ENCODE measurements at regions not wholly inside any gene's neighbourhood (a gene's known extent, or its start where the extent isn't known, plus 50 kb on each side); places are given as distances from the start of the nearest gene placed in this dataset.

DNA sequence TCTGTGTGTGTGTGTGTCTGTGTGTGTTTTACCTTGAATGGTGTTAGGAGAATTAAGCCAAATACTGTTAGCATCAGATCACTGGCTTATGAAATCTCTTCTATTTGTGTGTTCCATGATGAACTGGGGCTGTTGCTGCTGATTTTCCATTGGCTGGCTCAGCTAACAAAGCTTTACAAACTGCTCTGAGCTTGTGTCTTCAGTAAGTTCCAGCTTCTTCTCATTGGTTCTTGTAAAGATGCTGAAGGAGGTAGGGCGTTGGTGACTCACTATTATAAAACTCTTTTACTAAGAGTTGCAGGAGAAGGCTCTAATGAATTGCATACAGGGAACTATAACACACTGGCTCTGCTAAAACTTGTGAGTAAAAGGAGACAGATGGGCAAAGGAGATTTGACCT lies 136.4 kb upstream of the PRKCQ start:
- Histone ChIP-seq H3K4me1 (ENCODE audit: low read depth, poor library complexity, severe bottlenecking) (no peaks in the 10 kb centered on the region), H4K20me1 (ENCODE audit: insufficient read depth) (no peaks in the 10 kb centered on the region), H3K27me3 (ENCODE audit: insufficient read depth, low read depth) (no peaks in the 10 kb centered on the region), H3K9ac (no peak overlapping the region), H3K79me2 (ENCODE audit: insufficient read depth, low read depth) (no peaks in the 10 kb centered on the region), H3K27ac (no peak overlapping the region), H3K36me3 (ENCODE audit: insufficient read depth) (no peaks in the 10 kb centered on the region), H3K4me2 (no peak overlapping the region), H3K4me3 (IDR thresholded peaks at IDR 0.05; ENCODE audit: insufficient read depth, low read depth, low read length) (no peak overlapping the region), H2AFZ (ENCODE audit: low read depth) (no peak overlapping the region)
- TF ChIP-seq, protein P1, sequence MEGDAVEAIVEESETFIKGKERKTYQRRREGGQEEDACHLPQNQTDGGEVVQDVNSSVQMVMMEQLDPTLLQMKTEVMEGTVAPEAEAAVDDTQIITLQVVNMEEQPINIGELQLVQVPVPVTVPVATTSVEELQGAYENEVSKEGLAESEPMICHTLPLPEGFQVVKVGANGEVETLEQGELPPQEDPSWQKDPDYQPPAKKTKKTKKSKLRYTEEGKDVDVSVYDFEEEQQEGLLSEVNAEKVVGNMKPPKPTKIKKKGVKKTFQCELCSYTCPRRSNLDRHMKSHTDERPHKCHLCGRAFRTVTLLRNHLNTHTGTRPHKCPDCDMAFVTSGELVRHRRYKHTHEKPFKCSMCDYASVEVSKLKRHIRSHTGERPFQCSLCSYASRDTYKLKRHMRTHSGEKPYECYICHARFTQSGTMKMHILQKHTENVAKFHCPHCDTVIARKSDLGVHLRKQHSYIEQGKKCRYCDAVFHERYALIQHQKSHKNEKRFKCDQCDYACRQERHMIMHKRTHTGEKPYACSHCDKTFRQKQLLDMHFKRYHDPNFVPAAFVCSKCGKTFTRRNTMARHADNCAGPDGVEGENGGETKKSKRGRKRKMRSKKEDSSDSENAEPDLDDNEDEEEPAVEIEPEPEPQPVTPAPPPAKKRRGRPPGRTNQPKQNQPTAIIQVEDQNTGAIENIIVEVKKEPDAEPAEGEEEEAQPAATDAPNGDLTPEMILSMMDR (conservative IDR thresholded peaks at IDR 0.05; ENCODE audit: low read depth, low read length), result no peak

DNA sequence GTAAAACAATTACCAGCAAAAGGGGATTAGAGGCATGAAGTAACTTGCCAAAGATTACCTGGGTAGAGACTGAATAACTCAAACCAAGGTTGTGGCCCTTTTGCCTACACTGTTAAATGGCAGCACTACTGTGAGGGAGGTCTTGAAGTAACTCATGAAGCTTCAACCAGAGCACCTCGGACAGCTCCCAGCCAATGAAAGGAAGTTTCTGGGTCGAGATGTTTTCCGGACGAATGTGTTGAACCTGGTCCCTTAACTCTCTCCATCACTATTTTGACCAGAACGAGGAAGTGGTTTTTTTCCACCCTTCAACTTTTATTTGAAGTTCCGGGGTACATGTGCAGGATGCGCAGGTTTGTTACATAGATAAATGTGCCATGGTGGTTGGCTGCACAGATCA lies 133.6 kb upstream of the PRKCQ start:
- Histone ChIP-seq H2AFZ (ENCODE audit: low read depth) (no peak overlapping the region), H3K27me3 (ENCODE audit: insufficient read depth, low read depth) (no peaks in the 10 kb centered on the region), H3K36me3 (ENCODE audit: insufficient read depth) (no peaks in the 10 kb centered on the region), H3K79me2 (ENCODE audit: insufficient read depth, low read depth) (no peaks in the 10 kb centered on the region), H3K27ac (no peak overlapping the region), H4K20me1 (ENCODE audit: insufficient read depth) (no peaks in the 10 kb centered on the region), H3K4me2 (no peak overlapping the region), H3K4me1 (ENCODE audit: low read depth, poor library complexity, severe bottlenecking) (no peaks in the 10 kb centered on the region), H3K4me3 (IDR thresholded peaks at IDR 0.05; ENCODE audit: insufficient read depth, low read depth, low read length) (no peak overlapping the region), H3K9ac (no peak overlapping the region)
- TF ChIP-seq, protein P1 (conservative IDR thresholded peaks at IDR 0.05; ENCODE audit: low read depth, low read length), result no peak

DNA sequence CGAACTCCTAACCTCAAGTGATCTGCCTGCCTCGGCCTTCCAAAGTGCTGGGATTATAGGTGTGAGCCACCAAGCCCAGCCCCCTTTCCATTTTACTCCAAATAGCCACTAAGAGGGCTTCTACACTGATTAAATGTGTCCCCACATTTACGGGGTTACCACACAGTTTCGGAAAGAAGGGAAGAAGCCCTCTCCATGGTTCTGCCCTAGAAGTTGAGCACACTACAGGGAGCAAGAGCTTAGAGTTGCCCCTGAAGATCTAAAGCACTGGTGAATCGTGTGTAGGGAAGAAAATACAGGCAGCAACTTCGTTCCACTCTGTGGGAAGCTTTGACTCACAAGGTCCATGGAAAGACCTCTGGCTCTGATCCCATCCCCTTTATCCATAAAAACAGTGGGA lies 133.0 kb upstream of the PRKCQ start:
- Histone ChIP-seq H3K4me2 (no peak overlapping the region), H3K27me3 (ENCODE audit: insufficient read depth, low read depth) (no peaks in the 10 kb centered on the region), H3K79me2 (ENCODE audit: insufficient read depth, low read depth) (no peaks in the 10 kb centered on the region), H3K4me1 (ENCODE audit: low read depth, poor library complexity, severe bottlenecking) (no peaks in the 10 kb centered on the region), H3K36me3 (ENCODE audit: insufficient read depth) (no peaks in the 10 kb centered on the region), H3K4me3 (IDR thresholded peaks at IDR 0.05; ENCODE audit: insufficient read depth, low read depth, low read length) (no peak overlapping the region), H2AFZ (ENCODE audit: low read depth) (no peak overlapping the region), H3K27ac (no peak overlapping the region), H4K20me1 (ENCODE audit: insufficient read depth) (no peaks in the 10 kb centered on the region), H3K9ac (no peak overlapping the region)
- TF ChIP-seq, protein P1 (conservative IDR thresholded peaks at IDR 0.05; ENCODE audit: low read depth, low read length), result no peak

DNA sequence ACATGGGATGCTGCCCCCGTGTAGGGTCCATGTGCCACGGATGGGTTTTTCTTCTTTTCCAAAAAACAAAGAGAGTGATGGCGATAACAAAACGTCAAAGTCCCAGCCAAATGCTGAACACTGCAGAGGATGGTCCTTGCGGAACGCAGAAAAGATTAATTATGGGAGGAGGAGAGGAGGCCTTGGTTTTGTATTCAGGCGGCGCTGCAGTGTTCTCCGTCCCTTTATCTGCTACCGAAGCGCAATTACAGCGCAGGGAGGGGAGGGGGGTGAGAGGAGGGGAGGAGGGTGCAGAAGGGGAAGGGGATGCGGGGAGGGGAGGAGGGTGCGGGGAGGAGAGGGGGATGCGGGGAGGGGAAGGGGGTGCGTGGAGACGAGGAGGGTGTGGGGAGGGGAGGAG lies 131.8 kb upstream of the PRKCQ start:
- no peak overlapping the region for H3K9ac ChIP-seq
- no peak overlapping the region for H2AFZ ChIP-seq (ENCODE audit: low read depth)
- no peak overlapping the region for H3K4me2 ChIP-seq
- TF ChIP-seq, protein P1 (conservative IDR thresholded peaks at IDR 0.05; ENCODE audit: low read depth, low read length), result no peak
- H3K27ac ChIP-seq, result no peak overlapping the region
- H3K36me3 ChIP-seq (ENCODE audit: insufficient read depth), result no peaks in the 10 kb centered on the region
- H3K4me1 ChIP-seq (ENCODE audit: low read depth, poor library complexity, severe bottlenecking), result no peaks in the 10 kb centered on the region
- H3K4me3 ChIP-seq (IDR thresholded peaks at IDR 0.05; ENCODE audit: insufficient read depth, low read depth, low read length), result no peak overlapping the region
- H3K79me2 ChIP-seq (ENCODE audit: insufficient read depth, low read depth), result no peaks in the 10 kb centered on the region
- H4K20me1 ChIP-seq (ENCODE audit: insufficient read depth), result no peaks in the 10 kb centered on the region
- H3K27me3 ChIP-seq (ENCODE audit: insufficient read depth, low read depth), result no peaks in the 10 kb centered on the region
